ENCODE measurements at regions not wholly inside any gene's neighbourhood (a gene's known extent, or its start where the extent isn't known, plus 50 kb on each side); places are given as distances from the start of the nearest gene placed in this dataset.
A peak's percentile ranks its signal among the peaks of the same experiment; 100 is the strongest.

DNA sequence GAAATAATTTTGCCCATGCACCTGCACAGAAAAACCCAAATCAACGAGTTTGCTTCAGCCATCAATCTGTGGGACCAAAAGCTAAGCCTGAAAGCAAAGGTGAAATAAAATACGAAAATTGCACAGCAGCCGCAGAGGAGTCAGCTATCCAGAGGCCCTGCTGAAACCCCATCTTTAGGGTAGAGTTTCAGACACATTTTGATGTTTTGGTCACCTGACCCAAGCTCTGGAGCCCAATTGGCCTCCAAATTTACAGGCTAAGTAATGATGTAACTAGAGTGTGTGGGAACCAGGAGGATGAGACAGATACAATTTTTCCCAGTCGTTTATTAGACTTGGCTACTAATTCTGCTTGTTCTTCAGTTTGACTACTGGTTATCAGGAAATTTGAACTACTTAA is 308.6 kb upstream of the ATP11B start:
- H3K27ac Mint-ChIP-seq, result no peak overlapping the region
- TF ChIP-seq, protein P1, sequence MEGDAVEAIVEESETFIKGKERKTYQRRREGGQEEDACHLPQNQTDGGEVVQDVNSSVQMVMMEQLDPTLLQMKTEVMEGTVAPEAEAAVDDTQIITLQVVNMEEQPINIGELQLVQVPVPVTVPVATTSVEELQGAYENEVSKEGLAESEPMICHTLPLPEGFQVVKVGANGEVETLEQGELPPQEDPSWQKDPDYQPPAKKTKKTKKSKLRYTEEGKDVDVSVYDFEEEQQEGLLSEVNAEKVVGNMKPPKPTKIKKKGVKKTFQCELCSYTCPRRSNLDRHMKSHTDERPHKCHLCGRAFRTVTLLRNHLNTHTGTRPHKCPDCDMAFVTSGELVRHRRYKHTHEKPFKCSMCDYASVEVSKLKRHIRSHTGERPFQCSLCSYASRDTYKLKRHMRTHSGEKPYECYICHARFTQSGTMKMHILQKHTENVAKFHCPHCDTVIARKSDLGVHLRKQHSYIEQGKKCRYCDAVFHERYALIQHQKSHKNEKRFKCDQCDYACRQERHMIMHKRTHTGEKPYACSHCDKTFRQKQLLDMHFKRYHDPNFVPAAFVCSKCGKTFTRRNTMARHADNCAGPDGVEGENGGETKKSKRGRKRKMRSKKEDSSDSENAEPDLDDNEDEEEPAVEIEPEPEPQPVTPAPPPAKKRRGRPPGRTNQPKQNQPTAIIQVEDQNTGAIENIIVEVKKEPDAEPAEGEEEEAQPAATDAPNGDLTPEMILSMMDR (IDR thresholded peaks at IDR 0.05; ENCODE audit: unreplicated experiment in 3 of 3), result no peak
- H3K4me1 Mint-ChIP-seq, result peaks cover 28% of the 10 kb centered on the region
- no peaks in the 10 kb centered on the region for H3K36me3 Mint-ChIP-seq (ENCODE audit: low read depth)
- no peak overlapping the region for H3K4me3 Mint-ChIP-seq
- H3K27me3 Mint-ChIP-seq (ENCODE audit: low read depth), result no peaks in the 10 kb centered on the region
- H3K9me3 Mint-ChIP-seq, result no peaks in the 10 kb centered on the region

DNA sequence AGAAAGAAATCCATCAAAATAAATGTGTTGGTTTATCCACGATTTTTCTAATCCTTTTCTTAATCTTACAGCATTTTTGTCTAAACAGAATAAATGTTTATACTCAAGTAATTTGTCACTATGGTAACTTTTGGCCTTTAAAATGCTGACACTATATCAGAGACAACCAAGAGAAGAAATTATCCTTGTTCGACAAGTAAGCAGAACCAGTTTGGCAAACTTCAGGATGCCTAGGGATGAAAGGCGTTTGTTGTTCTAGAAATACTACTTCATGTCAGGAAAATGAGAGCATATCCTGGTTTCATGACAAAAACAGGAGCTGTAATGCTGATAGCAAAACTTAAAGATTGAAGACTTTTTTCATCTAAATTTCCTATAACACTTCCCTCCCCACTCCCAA is 308.0 kb upstream of the ATP11B start:
- Mint-ChIP-seq H3K36me3 (ENCODE audit: low read depth) (no peaks in the 10 kb centered on the region), H3K27ac (peak overlapping the region in 1 of 3 experiments; percentile 59), H3K9me3 (no peaks in the 10 kb centered on the region), H3K4me3 (no peak overlapping the region), H3K27me3 (ENCODE audit: low read depth) (no peaks in the 10 kb centered on the region), H3K4me1 (peaks cover 28% of the 10 kb centered on the region)
- TF ChIP-seq, protein P1 (IDR thresholded peaks at IDR 0.05; ENCODE audit: unreplicated experiment in 3 of 3), result no peak

DNA sequence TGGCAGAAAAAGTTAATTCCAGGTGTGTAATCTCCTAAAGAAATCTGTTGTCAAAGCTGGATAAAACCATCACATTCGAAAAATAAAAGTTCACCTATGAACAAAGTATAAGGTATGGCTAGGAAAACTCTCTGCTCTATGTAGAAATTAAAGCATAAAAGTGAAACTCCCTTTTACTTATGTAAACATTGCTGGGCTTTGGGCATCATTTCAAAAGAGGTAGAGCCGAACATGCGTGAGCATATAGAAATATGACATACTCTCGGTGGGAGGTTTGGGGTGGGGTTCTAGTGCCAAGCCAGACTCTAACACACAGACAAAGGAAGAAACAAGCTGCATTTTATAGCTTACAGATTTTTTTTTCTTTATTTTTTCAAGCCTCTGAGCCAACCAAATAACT is 306.8 kb upstream of the ATP11B start:
- Mint-ChIP-seq H3K36me3 (ENCODE audit: low read depth) (no peaks in the 10 kb centered on the region), H3K4me1 (peaks cover 28% of the 10 kb centered on the region), H3K4me3 (peak overlapping the region in 2 of 3 experiments; percentile 30 to 50), H3K27me3 (ENCODE audit: low read depth) (no peaks in the 10 kb centered on the region), H3K27ac (peak overlapping the region; percentile 73 to 83 (median 77)), H3K9me3 (no peaks in the 10 kb centered on the region)
- TF ChIP-seq, protein P1 (IDR thresholded peaks at IDR 0.05; ENCODE audit: unreplicated experiment in 3 of 3), result no peak

DNA sequence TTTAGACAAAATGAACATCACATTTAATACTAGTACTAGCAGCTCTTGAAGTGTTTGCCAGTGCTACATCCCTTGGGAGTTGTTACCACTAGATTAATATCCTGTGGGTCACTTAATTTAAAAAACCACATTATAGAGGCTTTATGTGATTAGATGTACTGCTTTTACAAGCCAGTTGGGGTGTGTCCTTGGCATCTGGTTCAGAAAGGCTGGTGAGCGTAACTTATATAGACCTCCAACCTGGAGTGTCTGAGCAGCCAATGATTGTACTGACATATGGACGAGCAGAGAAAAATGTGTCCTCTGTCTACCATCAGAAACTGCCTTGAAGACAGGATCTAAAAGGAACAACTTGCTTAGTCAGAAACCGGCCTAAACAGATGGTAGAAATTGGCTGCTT is 306.2 kb upstream of the ATP11B start:
- peak overlapping the region; percentile 73 to 83 (median 77) for H3K27ac Mint-ChIP-seq
- H3K4me1 Mint-ChIP-seq, result peaks cover 28% of the 10 kb centered on the region
- no peaks in the 10 kb centered on the region for H3K36me3 Mint-ChIP-seq (ENCODE audit: low read depth)
- no peaks in the 10 kb centered on the region for H3K9me3 Mint-ChIP-seq
- no peak overlapping the region for H3K4me3 Mint-ChIP-seq
- H3K27me3 Mint-ChIP-seq (ENCODE audit: low read depth), result no peaks in the 10 kb centered on the region
- TF ChIP-seq, protein P1 (IDR thresholded peaks at IDR 0.05; ENCODE audit: unreplicated experiment in 3 of 3), result no peak

DNA sequence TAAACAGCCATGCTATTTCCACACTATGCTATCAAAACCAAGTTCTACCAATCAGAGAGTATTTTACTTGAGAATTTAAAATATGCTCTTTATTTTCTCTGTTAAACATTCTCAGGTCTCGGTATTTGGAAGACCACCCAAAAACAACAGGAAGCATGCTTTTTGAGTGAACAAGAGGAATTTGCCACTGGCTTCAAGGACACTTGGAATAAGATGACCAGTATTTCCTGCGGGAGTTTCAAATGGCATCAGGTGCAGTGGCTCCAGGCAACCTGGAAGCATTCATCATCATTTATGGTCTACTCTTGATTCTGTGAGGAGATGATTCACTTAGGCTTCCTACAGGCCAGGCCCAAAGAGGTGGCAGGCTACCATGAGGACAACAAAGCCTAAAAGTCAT is 305.7 kb upstream of the ATP11B start:
- Mint-ChIP-seq H3K27me3 (ENCODE audit: low read depth) (no peaks in the 10 kb centered on the region), H3K4me1 (peaks cover 26% of the 10 kb centered on the region)

More for the DNA sequence above, 305.7 kb upstream of the ATP11B start:
- peak overlapping the region in 1 of 3 experiments; percentile 77 for H3K27ac Mint-ChIP-seq
- H3K9me3 Mint-ChIP-seq, result no peaks in the 10 kb centered on the region
- TF ChIP-seq, protein P1 (IDR thresholded peaks at IDR 0.05; ENCODE audit: unreplicated experiment in 3 of 3), result no peak
- no peak overlapping the region for H3K4me3 Mint-ChIP-seq
- no peaks in the 10 kb centered on the region for H3K36me3 Mint-ChIP-seq (ENCODE audit: low read depth)
